Transverse colon (tissue), 4 donors: ENCODE measurements at regions not wholly inside any gene's neighbourhood (a gene's known extent, or its start where the extent isn't known, plus 50 kb on each side); places are given as distances from the start of the nearest gene placed in this dataset.

Experiments used
- CTCF ChIP-seq, 5 experiments: fragments of 200-600 bp in 3 of 5; fragments of 450-650 bp in 2 of 5; sonication (generic) in 3 of 5; IDR thresholded peaks; 1 replicate in 2 of 5; 2 replicates in 3 of 5; pipeline ENCODE4 v1.5.1; 2016 to 2017; ENCODE audit warnings: antibody characterized with exemption in 5 of 5, inconsistent platforms in 3 of 5, mild to moderate bottlenecking in 2 of 5, moderate library complexity in 1 of 5
- POLR2A ChIP-seq: fragments of 450-650 bp; IDR thresholded peaks from one replicate; pipeline ENCODE4 v1.6.1; 2016; ENCODE audit warnings: antibody characterized with exemption, mild to moderate bottlenecking, moderate library complexity
- POLR2AphosphoS5 ChIP-seq, 3 donors: sonication (generic); formaldehyde crosslinking; IDR thresholded peaks; one replicate each; pipeline ENCODE4 v1.6.1; 2016; ENCODE audit warnings: antibody characterized with exemption in 3 of 3

DNA sequence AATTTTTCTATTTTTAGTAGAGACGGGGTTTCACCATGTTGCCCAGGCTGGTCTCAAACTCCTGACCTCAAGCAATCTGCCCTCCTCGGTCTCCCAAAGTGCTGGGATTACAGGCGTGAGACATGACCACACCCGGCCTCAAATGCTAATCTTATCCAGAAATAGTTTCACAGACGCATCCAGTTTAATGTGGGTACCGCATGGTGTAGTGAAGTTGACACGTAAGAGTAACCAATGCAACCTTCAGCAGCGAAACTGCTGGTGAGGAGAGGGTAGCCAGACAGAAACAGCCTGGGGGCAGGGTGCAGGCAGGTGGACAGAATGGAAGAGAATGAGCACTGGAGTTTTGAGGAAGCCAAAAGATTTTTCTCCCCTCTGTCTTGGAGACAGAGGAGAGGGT lies 63.5 kb upstream of the FAM180A start:
- TF ChIP-seq CTCF (IDR thresholded peaks at IDR 0.05) (no peak), POLR2AphosphoS5 (IDR thresholded peaks at IDR 0.05) (no peak), POLR2A (no peak)
